Breast epithelium (tissue), 4 donors: ENCODE measurements at regions not wholly inside any gene's neighbourhood (a gene's known extent, or its start where the extent isn't known, plus 50 kb on each side); places are given as distances from the start of the nearest gene placed in this dataset.

Experiments used
- DNase-seq, 2 donors: peaks; one replicate each; pipeline ENCODE4 v3.0.0-alpha.2; 2019; ENCODE audit warnings: low spot score in 2 of 2
- H3K27ac ChIP-seq, 2 donors: fragments of 200-600 bp; sonication (generic) in 1 of 2; one replicate each; pipeline ENCODE4 v1.5.1; 2016 to 2019; ENCODE audit warnings: mild to moderate bottlenecking in 1 of 2
- H3K27me3 ChIP-seq, 2 donors: fragments of 200-600 bp; sonication (generic) in 1 of 2; one replicate each; pipeline versions ENCODE4 v1.5.1 to v1.6.0; 2017 to 2019; ENCODE audit warnings: control low read depth in 1 of 2, mild to moderate bottlenecking in 1 of 2
- H3K36me3 ChIP-seq: fragments of 200-600 bp; one replicate; pipeline ENCODE4 v1.5.1; 2019
- H3K4me1 ChIP-seq, 2 donors: fragments of 200-600 bp; sonication (generic); one replicate each; pipeline ENCODE4 v1.5.1; 2016 to 2019; ENCODE audit warnings: control low read depth in 1 of 2
- H3K4me3 ChIP-seq, 3 donors: fragments of 200-600 bp; sonication (generic); 1 replicate in 2 of 3; 2 replicates in 1 of 3; pipeline ENCODE4 v1.5.1; 2016 to 2019; ENCODE audit warnings: mild to moderate bottlenecking in 3 of 3, moderate library complexity in 2 of 3
- H3K9me3 ChIP-seq, 2 donors: fragments of 200-600 bp; sonication (generic) in 1 of 2; one replicate each; pipeline ENCODE4 v1.5.1; 2016 to 2019; ENCODE audit warnings: control low read depth in 1 of 2
- POLR2A ChIP-seq: fragments of 450-650 bp; IDR thresholded peaks from one replicate; pipeline ENCODE4 v1.6.1; 2016; ENCODE audit warnings: antibody characterized with exemption, mild to moderate bottlenecking, moderate library complexity
- POLR2AphosphoS5 ChIP-seq, 3 donors: sonication (generic); formaldehyde crosslinking; IDR thresholded peaks; one replicate each; pipeline ENCODE4 v1.6.1; 2017; ENCODE audit warnings: antibody characterized with exemption in 3 of 3
- intact Hi-C: fragments of 100-400 bp; cut with DNase I; formaldehyde crosslinking; loops from one replicate; pipeline ENCODE4 v1.15.1; 2023; ENCODE audit warnings: low total_unique reads
- TF ChIP-seq, protein P1 (sequence below), 3 donors: fragments of 450-650 bp; IDR thresholded peaks; one replicate each; pipeline ENCODE4 v1.5.1; 2016 to 2017; ENCODE audit warnings: antibody characterized with exemption in 3 of 3, mild to moderate bottlenecking in 3 of 3, moderate library complexity in 3 of 3

DNA sequence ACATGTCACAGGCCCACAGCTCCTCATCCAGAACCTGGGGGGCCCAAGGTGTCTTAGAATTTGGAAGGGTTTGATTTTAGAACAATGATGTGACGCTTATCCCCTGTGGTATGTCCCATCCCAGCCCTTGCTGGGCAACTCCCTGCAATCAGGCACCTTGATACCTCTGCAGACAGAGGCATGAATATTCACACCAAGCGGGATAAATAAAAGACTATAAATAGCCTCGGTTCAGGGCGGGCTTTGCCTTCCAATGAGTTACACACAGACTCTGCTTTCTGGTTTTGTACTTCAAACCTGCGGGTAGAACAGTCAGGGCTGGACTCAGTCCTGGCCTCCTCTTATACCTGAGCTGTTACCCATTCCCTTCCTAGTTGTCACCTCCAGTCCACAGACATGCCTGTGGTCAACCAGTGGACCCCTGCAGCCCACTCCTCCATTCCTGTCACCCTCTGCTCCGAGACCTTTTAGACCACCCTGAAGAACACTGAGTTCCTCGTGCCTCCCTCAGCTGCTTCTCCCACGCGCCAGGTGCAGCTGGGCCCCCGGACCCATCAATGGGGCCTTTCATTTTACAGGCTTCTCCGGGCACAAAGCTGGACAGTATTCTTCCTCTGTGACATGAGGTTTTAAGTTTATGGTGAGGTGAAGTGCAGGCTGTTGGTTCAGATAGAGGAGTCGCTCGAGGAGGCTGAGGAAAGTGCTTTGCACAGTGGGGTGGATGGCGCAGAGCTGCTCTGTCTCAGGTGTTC, 120.1 kb upstream of the TNR start:
- Histone ChIP-seq H3K4me3 (no peak overlapping the region), H3K27me3 (no peaks in the 10 kb centered on the region), H3K9me3 (no peaks in the 10 kb centered on the region), H3K27ac (no peak overlapping the region), H3K36me3 (no peaks in the 10 kb centered on the region), H3K4me1 (no peaks in the 10 kb centered on the region)
- DNase-seq: no peak
- intact Hi-C loops: no loop called here
- no peak for TF ChIP-seq POLR2AphosphoS5 (IDR thresholded peaks at IDR 0.05)
- TF ChIP-seq, protein P1, sequence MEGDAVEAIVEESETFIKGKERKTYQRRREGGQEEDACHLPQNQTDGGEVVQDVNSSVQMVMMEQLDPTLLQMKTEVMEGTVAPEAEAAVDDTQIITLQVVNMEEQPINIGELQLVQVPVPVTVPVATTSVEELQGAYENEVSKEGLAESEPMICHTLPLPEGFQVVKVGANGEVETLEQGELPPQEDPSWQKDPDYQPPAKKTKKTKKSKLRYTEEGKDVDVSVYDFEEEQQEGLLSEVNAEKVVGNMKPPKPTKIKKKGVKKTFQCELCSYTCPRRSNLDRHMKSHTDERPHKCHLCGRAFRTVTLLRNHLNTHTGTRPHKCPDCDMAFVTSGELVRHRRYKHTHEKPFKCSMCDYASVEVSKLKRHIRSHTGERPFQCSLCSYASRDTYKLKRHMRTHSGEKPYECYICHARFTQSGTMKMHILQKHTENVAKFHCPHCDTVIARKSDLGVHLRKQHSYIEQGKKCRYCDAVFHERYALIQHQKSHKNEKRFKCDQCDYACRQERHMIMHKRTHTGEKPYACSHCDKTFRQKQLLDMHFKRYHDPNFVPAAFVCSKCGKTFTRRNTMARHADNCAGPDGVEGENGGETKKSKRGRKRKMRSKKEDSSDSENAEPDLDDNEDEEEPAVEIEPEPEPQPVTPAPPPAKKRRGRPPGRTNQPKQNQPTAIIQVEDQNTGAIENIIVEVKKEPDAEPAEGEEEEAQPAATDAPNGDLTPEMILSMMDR (IDR thresholded peaks at IDR 0.05): no peak
- no peak for TF ChIP-seq POLR2A

GRCh38 chr1:175862408-175862807, 119.0 kb upstream of the TNR start:
- Histone ChIP-seq H3K4me3 (no peak overlapping the region), H3K36me3 (no peaks in the 10 kb centered on the region), H3K4me1 (no peaks in the 10 kb centered on the region), H3K27me3 (no peaks in the 10 kb centered on the region), H3K9me3 (no peaks in the 10 kb centered on the region), H3K27ac (no peak overlapping the region)
- TF ChIP-seq, protein P1 (IDR thresholded peaks at IDR 0.05): no peak
- TF ChIP-seq POLR2AphosphoS5 (IDR thresholded peaks at IDR 0.05) (no peak), POLR2A (no peak)
- no peak for DNase-seq
- intact Hi-C loops: no loop called here

GRCh38 chr1:175861626-175862367, 118.4 kb upstream of the TNR start:
- H3K27me3 ChIP-seq: no peaks in the 10 kb centered on the region
- TF ChIP-seq, protein P1 (IDR thresholded peaks at IDR 0.05): no peak
- TF ChIP-seq POLR2AphosphoS5 (IDR thresholded peaks at IDR 0.05) (no peak), POLR2A (no peak)
- intact Hi-C loops: no loop called here

GRCh38 chr1:175857756-175858155, 114.4 kb upstream of the TNR start:
- Histone ChIP-seq H3K27ac (no peak overlapping the region), H3K4me3 (no peak overlapping the region), H3K9me3 (no peaks in the 10 kb centered on the region), H3K27me3 (peaks cover 0 to 7% of the 10 kb centered on the region in 2 donors), H3K36me3 (no peaks in the 10 kb centered on the region), H3K4me1 (no peaks in the 10 kb centered on the region)
- TF ChIP-seq POLR2AphosphoS5 (IDR thresholded peaks at IDR 0.05): no peak
- TF ChIP-seq, protein P1 (IDR thresholded peaks at IDR 0.05): no peak
- no peak for TF ChIP-seq POLR2A
- intact Hi-C loops: no loop called here
- DNase-seq: no peak

More at GRCh38 chr1:175861626-175862367, 118.4 kb upstream of the TNR start:
- Histone ChIP-seq H3K4me1 (no peaks in the 10 kb centered on the region), H3K4me3 (no peak overlapping the region), H3K27ac (no peak overlapping the region), H3K36me3 (no peaks in the 10 kb centered on the region), H3K9me3 (no peaks in the 10 kb centered on the region)
- DNase-seq: no peak

- Histone ChIP-seq H3K4me1 (no peaks in the 10 kb centered on the region), H3K9me3 (no peaks in the 10 kb centered on the region), H3K4me3 (no peak overlapping the region), H3K36me3 (no peaks in the 10 kb centered on the region), H3K27ac (no peak overlapping the region), H3K27me3 (peaks cover 0 to 7% of the 10 kb centered on the region in 2 donors)
- intact Hi-C loops: no loop called here
- no peak for TF ChIP-seq POLR2AphosphoS5 (IDR thresholded peaks at IDR 0.05)
- TF ChIP-seq, protein P1 (IDR thresholded peaks at IDR 0.05): no peak
- DNase-seq: no peak
Measured at GRCh38 chr1:175853681-175854080, 110.3 kb upstream of the TNR start.
